ENCODE measurements at regions not wholly inside any gene's neighbourhood (a gene's known extent, or its start where the extent isn't known, plus 50 kb on each side); places are given as distances from the start of the nearest gene placed in this dataset.
"Not testable (repeated sequence)": the region's sequence is repeated elsewhere in the genome, so short reads cannot be mapped to it uniquely, and the experiment has no call there.

- Histone ChIP-seq H3K4me2 (ENCODE audit: low read depth, low read length, poor library complexity, severe bottlenecking) (no peak overlapping the region), H4K20me1 (ENCODE audit: insufficient read depth, low read depth, low read length) (no peaks in the 10 kb centered on the region), H3K27ac (ENCODE audit: low read length) (no peak overlapping the region), H3K9me3 (ENCODE audit: low read length) (peaks cover 22% of the 10 kb centered on the region), H3K4me3 (ENCODE audit: low read length) (no peak overlapping the region), H3K9ac (ENCODE audit: low read length) (no peak overlapping the region), H2AFZ (ENCODE audit: low read length) (no peak overlapping the region), H3K9me2 (replicated peaks; ENCODE audit: insufficient read depth, low read length) (no peaks in the 10 kb centered on the region), H3K4me1 (ENCODE audit: low read length) (no peaks in the 10 kb centered on the region), H3K27me3 (ENCODE audit: low read length) (no peaks in the 10 kb centered on the region), H3K79me2 (ENCODE audit: low read length) (no peaks in the 10 kb centered on the region), H3K36me3 (ENCODE audit: insufficient read depth, low read length) (no peaks in the 10 kb centered on the region)
- no peak for DNase-seq
These were observed 455.0 kb upstream of the FLRT2 start for GRCh38 chr14:85074955-85075354.

DNA sequence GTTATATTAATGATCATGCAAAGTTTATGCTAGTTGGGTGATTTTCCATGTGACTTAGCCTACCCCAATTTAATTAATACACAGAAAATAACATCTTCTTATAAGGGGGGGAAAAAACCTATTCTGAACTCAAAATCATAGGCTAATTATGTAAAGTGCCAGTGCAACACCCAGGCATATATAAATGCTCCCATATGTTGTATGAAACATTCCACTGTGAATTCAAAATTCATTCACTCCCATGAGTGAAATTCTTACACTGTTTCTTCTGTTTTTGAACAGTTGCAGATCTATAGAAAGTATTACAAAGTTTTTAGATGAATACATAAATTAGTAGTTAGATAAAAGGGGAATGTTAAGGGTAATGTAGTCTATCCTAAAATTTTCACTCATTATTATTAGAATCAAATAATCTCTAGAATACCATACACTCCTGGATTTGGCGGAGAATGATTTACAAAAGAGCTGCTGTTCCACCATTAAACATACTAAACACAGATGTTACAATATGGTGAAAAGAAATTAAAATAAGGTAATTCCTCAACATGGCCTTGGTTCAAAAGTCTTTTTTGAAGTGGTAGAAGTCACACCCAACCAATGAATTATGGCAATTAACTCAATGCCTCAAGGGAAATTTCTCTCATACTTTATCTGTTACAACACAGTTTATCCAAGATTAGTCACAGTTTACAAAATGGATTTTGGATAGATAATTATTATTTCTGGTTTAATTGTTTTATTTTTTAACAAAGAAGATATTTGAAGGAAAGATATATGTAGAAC lies 454.1 kb upstream of the FLRT2 start:
- no peaks in the 10 kb centered on the region for H3K27me3 ChIP-seq (ENCODE audit: low read length)
- H3K9me3 ChIP-seq (ENCODE audit: low read length) = peaks cover 27% of the 10 kb centered on the region
- no peaks in the 10 kb centered on the region for H3K36me3 ChIP-seq (ENCODE audit: insufficient read depth, low read length)
- no peaks in the 10 kb centered on the region for H4K20me1 ChIP-seq (ENCODE audit: insufficient read depth, low read depth, low read length)
- H2AFZ ChIP-seq (ENCODE audit: low read length) = no peak overlapping the region
- DNase-seq = no peak
- no peak overlapping the region for H3K27ac ChIP-seq (ENCODE audit: low read length)
- H3K79me2 ChIP-seq (ENCODE audit: low read length) = no peaks in the 10 kb centered on the region
- no peak overlapping the region for H3K4me2 ChIP-seq (ENCODE audit: low read depth, low read length, poor library complexity, severe bottlenecking)
- no peaks in the 10 kb centered on the region for H3K9me2 ChIP-seq (replicated peaks; ENCODE audit: insufficient read depth, low read length)
- no peak overlapping the region for H3K9ac ChIP-seq (ENCODE audit: low read length)
- no peak overlapping the region for H3K4me3 ChIP-seq (ENCODE audit: low read length)
- H3K4me1 ChIP-seq (ENCODE audit: low read length) = no peaks in the 10 kb centered on the region

GRCh38 chr14:85077716-85078115 lies 452.2 kb upstream of the FLRT2 start:
- H3K4me2 ChIP-seq (ENCODE audit: low read depth, low read length, poor library complexity, severe bottlenecking); H3K79me2 ChIP-seq (ENCODE audit: low read length); H3K9ac ChIP-seq (ENCODE audit: low read length); H3K27ac ChIP-seq (ENCODE audit: low read length); H3K9me2 ChIP-seq (replicated peaks; ENCODE audit: insufficient read depth, low read length); H3K27me3 ChIP-seq (ENCODE audit: low read length); H3K36me3 ChIP-seq (ENCODE audit: insufficient read depth, low read length); H3K4me3 ChIP-seq (ENCODE audit: low read length); DNase-seq; H3K4me1 ChIP-seq (ENCODE audit: low read length); H4K20me1 ChIP-seq (ENCODE audit: insufficient read depth, low read depth, low read length); H2AFZ ChIP-seq (ENCODE audit: low read length): not testable (repeated sequence)
- H3K9me3 ChIP-seq (ENCODE audit: low read length) = peaks cover 29% of the 10 kb centered on the region

DNA sequence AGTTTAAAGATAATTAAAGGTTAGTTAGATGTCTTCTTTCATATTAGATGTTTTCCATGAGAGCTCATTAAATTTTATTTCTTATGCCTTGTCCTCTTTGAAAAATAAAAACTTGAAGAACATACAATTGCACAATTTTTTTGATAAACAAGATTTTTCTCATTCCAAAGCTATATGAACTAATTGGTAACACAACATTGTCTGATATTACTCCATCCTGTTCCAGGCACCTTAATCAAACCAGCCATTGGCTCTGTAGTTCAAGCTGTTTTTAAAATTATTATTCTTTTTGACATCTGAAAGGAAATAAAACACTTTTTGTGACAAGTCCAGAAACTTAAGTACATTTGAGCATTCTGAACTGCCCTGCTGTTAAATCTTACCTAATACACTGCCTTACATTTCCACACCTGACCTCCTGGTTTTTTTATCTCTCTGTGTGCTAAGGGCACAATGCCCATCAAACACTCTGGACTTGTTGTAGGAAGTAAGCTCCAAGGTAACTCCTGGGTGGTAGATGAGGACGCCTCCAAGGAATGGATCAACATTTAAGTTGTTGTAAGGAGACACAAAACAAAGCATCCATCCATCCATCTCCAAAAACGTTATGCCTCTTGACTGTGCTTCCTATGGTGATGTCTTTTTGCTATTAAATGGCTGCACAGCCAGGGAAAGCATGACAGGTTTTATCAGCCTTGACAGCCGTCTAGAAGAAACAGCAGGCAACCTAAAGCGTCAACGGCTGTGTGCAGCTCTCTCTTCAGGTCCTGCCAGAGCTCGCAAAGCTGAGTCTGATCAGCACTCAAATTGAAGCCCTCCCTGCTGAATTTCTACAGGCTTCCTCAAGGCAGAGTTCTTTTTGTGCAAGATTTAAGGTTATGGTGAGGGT lies 449.9 kb upstream of the FLRT2 start:
- Histone ChIP-seq H3K79me2 (ENCODE audit: low read length) (no peaks in the 10 kb centered on the region), H3K4me3 (ENCODE audit: low read length) (no peak overlapping the region), H3K27me3 (ENCODE audit: low read length) (no peaks in the 10 kb centered on the region), H3K27ac (ENCODE audit: low read length) (no peak overlapping the region), H3K9ac (ENCODE audit: low read length) (no peak overlapping the region), H3K4me2 (ENCODE audit: low read depth, low read length, poor library complexity, severe bottlenecking) (no peak overlapping the region), H3K9me2 (replicated peaks; ENCODE audit: insufficient read depth, low read length) (no peaks in the 10 kb centered on the region), H3K36me3 (ENCODE audit: insufficient read depth, low read length) (no peaks in the 10 kb centered on the region), H2AFZ (ENCODE audit: low read length) (no peak overlapping the region), H3K9me3 (ENCODE audit: low read length) (peaks cover 30% of the 10 kb centered on the region), H3K4me1 (ENCODE audit: low read length) (no peaks in the 10 kb centered on the region), H4K20me1 (ENCODE audit: insufficient read depth, low read depth, low read length) (no peaks in the 10 kb centered on the region)
- DNase-seq = no peak

- H3K27me3 ChIP-seq (ENCODE audit: low read length) = no peaks in the 10 kb centered on the region
- H3K4me3 ChIP-seq (ENCODE audit: low read length) = no peak overlapping the region
- H3K9ac ChIP-seq (ENCODE audit: low read length) = no peak overlapping the region
- no peak overlapping the region for H2AFZ ChIP-seq (ENCODE audit: low read length)
- H4K20me1 ChIP-seq (ENCODE audit: insufficient read depth, low read depth, low read length) = no peaks in the 10 kb centered on the region
- H3K9me2 ChIP-seq (replicated peaks; ENCODE audit: insufficient read depth, low read length) = no peaks in the 10 kb centered on the region
- no peaks in the 10 kb centered on the region for H3K4me1 ChIP-seq (ENCODE audit: low read length)
- no peaks in the 10 kb centered on the region for H3K36me3 ChIP-seq (ENCODE audit: insufficient read depth, low read length)
- peaks cover 32% of the 10 kb centered on the region for H3K9me3 ChIP-seq (ENCODE audit: low read length)
- H3K4me2 ChIP-seq (ENCODE audit: low read depth, low read length, poor library complexity, severe bottlenecking) = no peak overlapping the region
- DNase-seq = no peak
- H3K79me2 ChIP-seq (ENCODE audit: low read length) = no peaks in the 10 kb centered on the region
- no peak overlapping the region for H3K27ac ChIP-seq (ENCODE audit: low read length)
These were observed 445.6 kb upstream of the FLRT2 start for GRCh38 chr14:85084344-85084743.

- no peaks in the 10 kb centered on the region for H3K36me3 ChIP-seq (ENCODE audit: insufficient read depth, low read length)
- H2AFZ ChIP-seq (ENCODE audit: low read length) = no peak overlapping the region
These were observed 444.0 kb upstream of the FLRT2 start for GRCh38 chr14:85085981-85086380.

DNA sequence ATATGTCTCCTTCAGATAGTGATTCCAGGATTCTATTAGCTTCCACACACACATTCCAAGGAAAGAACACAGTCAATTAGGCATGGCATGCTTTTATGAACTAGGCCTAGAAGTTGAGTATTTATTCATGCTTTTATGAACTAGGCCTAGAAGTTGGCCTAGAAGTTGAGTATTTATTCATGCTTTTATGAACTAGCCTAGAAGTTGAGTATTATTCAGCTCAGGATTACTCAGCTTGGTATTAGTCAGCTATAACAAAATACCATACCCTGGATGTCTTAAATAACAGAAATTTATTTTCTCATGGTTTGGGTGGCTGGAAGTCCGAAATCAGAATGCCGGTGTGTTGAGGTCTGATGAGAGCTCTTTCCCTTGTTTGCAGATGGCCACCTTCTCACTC lies 442.7 kb upstream of the FLRT2 start:
- no peak overlapping the region for H3K4me3 ChIP-seq (ENCODE audit: low read length)
- no peak for DNase-seq
- no peak overlapping the region for H3K4me2 ChIP-seq (ENCODE audit: low read depth, low read length, poor library complexity, severe bottlenecking)
- H3K36me3 ChIP-seq (ENCODE audit: insufficient read depth, low read length) = no peaks in the 10 kb centered on the region
- no peaks in the 10 kb centered on the region for H4K20me1 ChIP-seq (ENCODE audit: insufficient read depth, low read depth, low read length)
- H3K9me2 ChIP-seq (replicated peaks; ENCODE audit: insufficient read depth, low read length) = no peaks in the 10 kb centered on the region
- H3K27ac ChIP-seq (ENCODE audit: low read length) = no peak overlapping the region
- no peak overlapping the region for H3K9ac ChIP-seq (ENCODE audit: low read length)
- H3K4me1 ChIP-seq (ENCODE audit: low read length) = no peaks in the 10 kb centered on the region
- H2AFZ ChIP-seq (ENCODE audit: low read length) = no peak overlapping the region
- no peaks in the 10 kb centered on the region for H3K27me3 ChIP-seq (ENCODE audit: low read length)
- H3K79me2 ChIP-seq (ENCODE audit: low read length) = no peaks in the 10 kb centered on the region
- peaks cover 27% of the 10 kb centered on the region for H3K9me3 ChIP-seq (ENCODE audit: low read length)

More at GRCh38 chr14:85085981-85086380, 444.0 kb upstream of the FLRT2 start:
- no peak overlapping the region for H3K4me2 ChIP-seq (ENCODE audit: low read depth, low read length, poor library complexity, severe bottlenecking)
- no peak for DNase-seq
- no peaks in the 10 kb centered on the region for H3K9me2 ChIP-seq (replicated peaks; ENCODE audit: insufficient read depth, low read length)
- H3K4me1 ChIP-seq (ENCODE audit: low read length) = no peaks in the 10 kb centered on the region
- peaks cover 27% of the 10 kb centered on the region for H3K9me3 ChIP-seq (ENCODE audit: low read length)
- H3K27ac ChIP-seq (ENCODE audit: low read length) = no peak overlapping the region
- no peaks in the 10 kb centered on the region for H3K79me2 ChIP-seq (ENCODE audit: low read length)
- no peak overlapping the region for H3K4me3 ChIP-seq (ENCODE audit: low read length)
- no peaks in the 10 kb centered on the region for H4K20me1 ChIP-seq (ENCODE audit: insufficient read depth, low read depth, low read length)
- no peaks in the 10 kb centered on the region for H3K27me3 ChIP-seq (ENCODE audit: low read length)
- H3K9ac ChIP-seq (ENCODE audit: low read length) = no peak overlapping the region

GRCh38 chr14:85088192-85088591 lies 441.8 kb upstream of the FLRT2 start:
- no peaks in the 10 kb centered on the region for H4K20me1 ChIP-seq (ENCODE audit: insufficient read depth, low read depth, low read length)
- H2AFZ ChIP-seq (ENCODE audit: low read length) = no peak overlapping the region
- H3K36me3 ChIP-seq (ENCODE audit: insufficient read depth, low read length) = no peaks in the 10 kb centered on the region
- H3K4me2 ChIP-seq (ENCODE audit: low read depth, low read length, poor library complexity, severe bottlenecking) = no peak overlapping the region
- no peak overlapping the region for H3K4me3 ChIP-seq (ENCODE audit: low read length)
- no peaks in the 10 kb centered on the region for H3K79me2 ChIP-seq (ENCODE audit: low read length)
- H3K27me3 ChIP-seq (ENCODE audit: low read length) = no peaks in the 10 kb centered on the region
- no peaks in the 10 kb centered on the region; the same call in 1 of the 2 replicates for H3K9me2 ChIP-seq (replicated peaks; ENCODE audit: insufficient read depth, low read length)
- H3K9me3 ChIP-seq (ENCODE audit: low read length) = peaks cover 27% of the 10 kb centered on the region
- DNase-seq = no peak
- no peak overlapping the region for H3K27ac ChIP-seq (ENCODE audit: low read length)
- H3K9ac ChIP-seq (ENCODE audit: low read length) = no peak overlapping the region
- H3K4me1 ChIP-seq (ENCODE audit: low read length) = no peaks in the 10 kb centered on the region
